DND-41 (cell line): ENCODE measurements at regions not wholly inside any gene's neighbourhood (a gene's known extent, or its start where the extent isn't known, plus 50 kb on each side); places are given as distances from the start of the nearest gene placed in this dataset.

Experiments
- ATAC-seq: fragments of 200-7000 bp; cut with Tn5 transposase; 3 replicates; pipeline ENCODE4 v1.9.1; 2021; ENCODE audit warnings: low read depth; ENCODE audit not compliant: insufficient read depth
- DNase-seq: peaks from one replicate; pipeline ENCODE4 v3.0.0-alpha.2; 2020
- H2AFZ ChIP-seq: 2 replicates; pipeline ENCODE4 v1.6.0; 2012; ENCODE audit warnings: low read depth, low read length
- H3K27ac ChIP-seq: 2 replicates; pipeline ENCODE4 v1.5.1; 2012; ENCODE audit warnings: low read length, inconsistent platforms
- H3K27me3 ChIP-seq: fragments of 200-600 bp; sonication (generic); 2 replicates; pipeline ENCODE4 v1.6.0; 2012; ENCODE audit warnings: low read length, mild to moderate bottlenecking, inconsistent platforms; ENCODE audit not compliant: insufficient read depth, poor library complexity
- H3K36me3 ChIP-seq: 2 replicates; pipeline ENCODE4 v1.5.1; 2012; ENCODE audit warnings: low read length, inconsistent platforms; ENCODE audit not compliant: insufficient read depth
- H3K4me1 ChIP-seq: 2 replicates; pipeline ENCODE4 v1.5.1; 2012; ENCODE audit warnings: mild to moderate bottlenecking, low read length; ENCODE audit not compliant: insufficient read depth
- H3K4me2 ChIP-seq: 2 replicates; pipeline ENCODE4 v1.6.0; 2012; ENCODE audit warnings: mild to moderate bottlenecking, moderate library complexity, low read length, inconsistent platforms; ENCODE audit not compliant: insufficient read depth
- H3K4me3 ChIP-seq, 2 experiments: fragments of 200-600 bp in 1 of 2; shearing (Covaris generic) in 1 of 2; 2 replicates each; pipeline ENCODE4 v1.5.1; 2012 to 2016; ENCODE audit warnings: inconsistent platforms in 2 of 2, low read length in 2 of 2, mild to moderate bottlenecking in 2 of 2, low read depth in 1 of 2, moderate library complexity in 1 of 2
- H3K79me2 ChIP-seq: 2 replicates; pipeline ENCODE4 v1.6.0; 2012; ENCODE audit warnings: low read length, inconsistent platforms; ENCODE audit not compliant: insufficient read depth
- H3K9ac ChIP-seq: 2 replicates; pipeline ENCODE4 v1.6.0; 2012; ENCODE audit warnings: low read depth, mild to moderate bottlenecking, inconsistent platforms, low read length, moderate library complexity
- H3K9me3 ChIP-seq: 2 replicates; pipeline ENCODE4 v1.5.1; 2012; ENCODE audit warnings: low read length, moderate library complexity, mild to moderate bottlenecking, inconsistent platforms; ENCODE audit not compliant: insufficient read depth, severe bottlenecking
- H4K20me1 ChIP-seq: 2 replicates; pipeline ENCODE4 v1.6.0; 2012; ENCODE audit warnings: low read length; ENCODE audit not compliant: insufficient read depth
- EZH2 ChIP-seq: IDR thresholded peaks from 3 replicates; pipeline ENCODE4 v1.6.1; 2012; ENCODE audit warnings: borderline replicate concordance, low read depth, mild to moderate bottlenecking, moderate library complexity, low read length, inconsistent platforms; ENCODE audit not compliant: severe bottlenecking
- TF ChIP-seq, protein P1 (sequence below): IDR thresholded peaks from 2 replicates; pipeline ENCODE4 v1.5.1; 2012; ENCODE audit warnings: borderline replicate concordance, low read length, moderate library complexity, mild to moderate bottlenecking; ENCODE audit not compliant: poor library complexity, severe bottlenecking; ENCODE audit errors: extremely low read depth

DNA sequence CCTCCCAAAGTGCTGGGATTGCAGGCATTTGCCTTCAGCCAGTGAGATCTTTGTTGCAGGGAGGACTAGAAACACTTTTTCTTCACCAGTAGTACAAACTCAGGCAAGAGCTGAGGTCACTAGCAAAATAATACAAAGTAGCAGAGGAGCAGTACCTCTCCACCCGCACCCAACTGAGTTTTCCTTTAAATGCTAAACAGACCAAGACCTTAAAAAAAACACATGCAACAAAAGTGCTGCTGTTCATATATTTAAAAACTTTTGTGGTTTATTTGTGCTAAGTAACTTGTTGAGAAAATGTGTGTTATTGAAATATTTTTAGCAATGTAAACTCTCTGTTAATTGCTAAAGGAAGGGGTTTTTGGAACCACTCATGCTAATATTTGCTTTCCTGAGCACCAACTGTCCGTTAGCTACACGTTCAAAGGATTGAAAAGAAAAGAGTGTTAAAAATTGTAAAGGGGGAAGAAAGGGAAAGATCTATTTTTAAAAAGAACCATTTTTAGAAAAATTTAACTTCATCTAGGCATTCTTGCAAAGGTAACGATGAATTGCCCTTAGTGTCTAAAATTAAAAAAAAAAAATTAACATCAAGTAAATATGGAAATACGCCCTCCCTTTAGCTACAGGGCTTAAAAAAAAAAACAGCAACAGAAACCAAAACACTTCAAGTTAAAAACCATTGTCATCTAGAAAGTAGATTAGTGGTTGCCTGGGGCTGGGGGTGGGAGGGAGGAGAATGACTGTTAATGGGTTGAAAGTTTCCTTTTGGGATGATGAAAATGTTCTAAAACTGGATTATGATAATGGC is 114.0 kb upstream of the KRAS start:
- DNase-seq, result no peak
- Histone ChIP-seq H3K4me3 (no peak overlapping the region), H2AFZ (no peak overlapping the region), H4K20me1 (no peaks in the 10 kb centered on the region), H3K27ac (no peak overlapping the region), H3K9ac (no peak overlapping the region), H3K27me3 (peaks cover 2% of the 10 kb centered on the region), H3K4me2 (no peak overlapping the region), H3K79me2 (no peaks in the 10 kb centered on the region), H3K36me3 (no peaks in the 10 kb centered on the region), H3K9me3 (no peaks in the 10 kb centered on the region), H3K4me1 (no peaks in the 10 kb centered on the region)
- TF ChIP-seq, protein P1, sequence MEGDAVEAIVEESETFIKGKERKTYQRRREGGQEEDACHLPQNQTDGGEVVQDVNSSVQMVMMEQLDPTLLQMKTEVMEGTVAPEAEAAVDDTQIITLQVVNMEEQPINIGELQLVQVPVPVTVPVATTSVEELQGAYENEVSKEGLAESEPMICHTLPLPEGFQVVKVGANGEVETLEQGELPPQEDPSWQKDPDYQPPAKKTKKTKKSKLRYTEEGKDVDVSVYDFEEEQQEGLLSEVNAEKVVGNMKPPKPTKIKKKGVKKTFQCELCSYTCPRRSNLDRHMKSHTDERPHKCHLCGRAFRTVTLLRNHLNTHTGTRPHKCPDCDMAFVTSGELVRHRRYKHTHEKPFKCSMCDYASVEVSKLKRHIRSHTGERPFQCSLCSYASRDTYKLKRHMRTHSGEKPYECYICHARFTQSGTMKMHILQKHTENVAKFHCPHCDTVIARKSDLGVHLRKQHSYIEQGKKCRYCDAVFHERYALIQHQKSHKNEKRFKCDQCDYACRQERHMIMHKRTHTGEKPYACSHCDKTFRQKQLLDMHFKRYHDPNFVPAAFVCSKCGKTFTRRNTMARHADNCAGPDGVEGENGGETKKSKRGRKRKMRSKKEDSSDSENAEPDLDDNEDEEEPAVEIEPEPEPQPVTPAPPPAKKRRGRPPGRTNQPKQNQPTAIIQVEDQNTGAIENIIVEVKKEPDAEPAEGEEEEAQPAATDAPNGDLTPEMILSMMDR, result no peak
- TF ChIP-seq EZH2, result no peak
- no peak for ATAC-seq

- Histone ChIP-seq H3K9ac (no peak overlapping the region), H3K79me2 (no peaks in the 10 kb centered on the region), H3K27ac (no peak overlapping the region), H4K20me1 (no peaks in the 10 kb centered on the region), H3K9me3 (no peaks in the 10 kb centered on the region), H3K4me3 (no peak overlapping the region), H3K36me3 (no peaks in the 10 kb centered on the region), H3K4me1 (no peaks in the 10 kb centered on the region), H3K4me2 (no peak overlapping the region), H2AFZ (no peak overlapping the region), H3K27me3 (peaks cover 2% of the 10 kb centered on the region)
- ATAC-seq, result no peak
- TF ChIP-seq, protein P1, result no peak
- TF ChIP-seq EZH2, result no peak
- DNase-seq, result no peak
Measured at GRCh38 chr12:25362646-25363045, 111.9 kb upstream of the KRAS start.

GRCh38 chr12:25361511-25361910 is 110.8 kb upstream of the KRAS start:
- Histone ChIP-seq H3K79me2 (no peaks in the 10 kb centered on the region), H3K4me3 (no peak overlapping the region), H3K9ac (no peak overlapping the region), H3K36me3 (no peaks in the 10 kb centered on the region), H4K20me1 (no peaks in the 10 kb centered on the region), H2AFZ (no peak overlapping the region), H3K4me2 (no peak overlapping the region), H3K27me3 (peaks cover 2% of the 10 kb centered on the region), H3K4me1 (no peaks in the 10 kb centered on the region), H3K27ac (no peak overlapping the region), H3K9me3 (no peaks in the 10 kb centered on the region)
- DNase-seq (no peak), ATAC-seq (no peak)
- TF ChIP-seq, protein P1, result no peak
- TF ChIP-seq EZH2, result no peak
